ENCODE measurements at regions not wholly inside any gene's neighbourhood (a gene's known extent, or its start where the extent isn't known, plus 50 kb on each side); places are given as distances from the start of the nearest gene placed in this dataset.
A peak's percentile ranks its signal among the peaks of the same experiment; 100 is the strongest.
"Not testable (repeated sequence)": the region's sequence is repeated elsewhere in the genome, so short reads cannot be mapped to it uniquely, and the experiment has no call there.

GRCh38 chr17:45554479-45554878 lies 64.0 kb upstream of the PLEKHM1 start:
- not testable (repeated sequence) for ATAC-seq; H3K4me1 Mint-ChIP-seq (ENCODE audit: low read depth in 2 of 2); H3K36me3 Mint-ChIP-seq; H3K4me3 Mint-ChIP-seq; DNase-seq (ENCODE audit: low spot score); H3K27ac Mint-ChIP-seq; H3K27me3 Mint-ChIP-seq; H3K9me3 Mint-ChIP-seq

GRCh38 chr17:45558821-45559220 lies 68.3 kb upstream of the PLEKHM1 start:
- H3K27ac Mint-ChIP-seq; H3K9me3 Mint-ChIP-seq; H3K36me3 Mint-ChIP-seq; H3K4me1 Mint-ChIP-seq (ENCODE audit: low read depth in 2 of 2); H3K4me3 Mint-ChIP-seq; DNase-seq (ENCODE audit: low spot score); H3K27me3 Mint-ChIP-seq; ATAC-seq: not testable (repeated sequence)

GRCh38 chr17:45562868-45563267 lies 72.3 kb upstream of the PLEKHM1 start:
- not testable (repeated sequence) for H3K4me1 Mint-ChIP-seq (ENCODE audit: low read depth in 2 of 2); H3K36me3 Mint-ChIP-seq; H3K9me3 Mint-ChIP-seq; H3K27ac Mint-ChIP-seq; DNase-seq (ENCODE audit: low spot score); H3K27me3 Mint-ChIP-seq; H3K4me3 Mint-ChIP-seq; ATAC-seq

- not testable (repeated sequence) for DNase-seq (ENCODE audit: low spot score); ATAC-seq; H3K4me3 Mint-ChIP-seq; H3K27ac Mint-ChIP-seq; H3K9me3 Mint-ChIP-seq; H3K27me3 Mint-ChIP-seq; H3K36me3 Mint-ChIP-seq; H3K4me1 Mint-ChIP-seq (ENCODE audit: low read depth in 2 of 2)
These were observed 72.8 kb upstream of the PLEKHM1 start for GRCh38 chr17:45563283-45563682.

- DNase-seq (ENCODE audit: low spot score); H3K27me3 Mint-ChIP-seq; ATAC-seq; H3K9me3 Mint-ChIP-seq; H3K27ac Mint-ChIP-seq; H3K4me1 Mint-ChIP-seq (ENCODE audit: low read depth in 2 of 2); H3K4me3 Mint-ChIP-seq; H3K36me3 Mint-ChIP-seq: not testable (repeated sequence)
These were observed 77.8 kb upstream of the PLEKHM1 start for GRCh38 chr17:45568275-45568674.

- not testable (repeated sequence) for H3K36me3 Mint-ChIP-seq; DNase-seq (ENCODE audit: low spot score); H3K27me3 Mint-ChIP-seq; H3K4me3 Mint-ChIP-seq; ATAC-seq; H3K9me3 Mint-ChIP-seq; H3K27ac Mint-ChIP-seq
- peaks cover 5 to 13% of the 10 kb centered on the region in 2 donors for H3K4me1 Mint-ChIP-seq (ENCODE audit: low read depth in 2 of 2)
These were observed 82.8 kb upstream of the PLEKHM1 start for GRCh38 chr17:45573326-45573725.

- Mint-ChIP-seq H3K27ac (no peak overlapping the region), H3K4me1 (ENCODE audit: low read depth in 2 of 2) (peaks cover 5 to 13% of the 10 kb centered on the region in 2 donors), H3K36me3 (no peaks in the 10 kb centered on the region), H3K27me3 (no peaks in the 10 kb centered on the region), H3K4me3 (no peak overlapping the region), H3K9me3 (no peaks in the 10 kb centered on the region)
- no peak for DNase-seq (ENCODE audit: low spot score)
- no peak for ATAC-seq
These were observed 83.6 kb upstream of the PLEKHM1 start for GRCh38 chr17:45573924-45574770.

GRCh38 chr17:45575126-45575885 lies 84.8 kb upstream of the PLEKHM1 start:
- Mint-ChIP-seq H3K27ac (peak overlapping the region in 1 of 2 donors; percentile 12), H3K9me3 (no peaks in the 10 kb centered on the region), H3K4me1 (ENCODE audit: low read depth in 2 of 2) (peaks cover 14 to 24% of the 10 kb centered on the region in 2 donors), H3K36me3 (no peaks in the 10 kb centered on the region), H3K27me3 (no peaks in the 10 kb centered on the region), H3K4me3 (no peak overlapping the region)
- peak in 1 of 2 donors; percentile 59 for ATAC-seq
- DNase-seq (ENCODE audit: low spot score) = no peak

GRCh38 chr17:45576527-45577307 lies 86.2 kb upstream of the PLEKHM1 start:
- not testable (repeated sequence) for DNase-seq (ENCODE audit: low spot score); H3K27me3 Mint-ChIP-seq; H3K36me3 Mint-ChIP-seq; H3K9me3 Mint-ChIP-seq; H3K4me3 Mint-ChIP-seq; ATAC-seq
- H3K4me1 Mint-ChIP-seq (ENCODE audit: low read depth in 2 of 2) = peaks cover 14 to 24% of the 10 kb centered on the region in 2 donors
- H3K27ac Mint-ChIP-seq = peak overlapping the region in 1 of 2 donors; percentile 12

GRCh38 chr17:45577571-45578279 lies 87.2 kb upstream of the PLEKHM1 start:
- Mint-ChIP-seq H3K27ac (no peak overlapping the region), H3K27me3 (no peaks in the 10 kb centered on the region)

GRCh38 chr17:45578516-45579455 lies 88.3 kb upstream of the PLEKHM1 start:
- ATAC-seq = no peak
- Mint-ChIP-seq H3K4me3 (no peak overlapping the region), H3K36me3 (no peaks in the 10 kb centered on the region), H3K4me1 (ENCODE audit: low read depth in 2 of 2) (peaks cover 18 to 27% of the 10 kb centered on the region in 2 donors), H3K9me3 (no peaks in the 10 kb centered on the region), H3K27ac (peak overlapping the region in 1 of 2 donors; percentile 26), H3K27me3 (no peaks in the 10 kb centered on the region)
- DNase-seq (ENCODE audit: low spot score) = no peak

More at GRCh38 chr17:45577571-45578279, 87.2 kb upstream of the PLEKHM1 start:
- Mint-ChIP-seq H3K36me3 (no peaks in the 10 kb centered on the region), H3K4me1 (ENCODE audit: low read depth in 2 of 2) (peaks cover 14 to 24% of the 10 kb centered on the region in 2 donors), H3K9me3 (no peaks in the 10 kb centered on the region), H3K4me3 (no peak overlapping the region)
- DNase-seq (ENCODE audit: low spot score) (no peak), ATAC-seq (no peak)
